ENCODE measurements at regions not wholly inside any gene's neighbourhood (a gene's known extent, or its start where the extent isn't known, plus 50 kb on each side); places are given as distances from the start of the nearest gene placed in this dataset.

DNA sequence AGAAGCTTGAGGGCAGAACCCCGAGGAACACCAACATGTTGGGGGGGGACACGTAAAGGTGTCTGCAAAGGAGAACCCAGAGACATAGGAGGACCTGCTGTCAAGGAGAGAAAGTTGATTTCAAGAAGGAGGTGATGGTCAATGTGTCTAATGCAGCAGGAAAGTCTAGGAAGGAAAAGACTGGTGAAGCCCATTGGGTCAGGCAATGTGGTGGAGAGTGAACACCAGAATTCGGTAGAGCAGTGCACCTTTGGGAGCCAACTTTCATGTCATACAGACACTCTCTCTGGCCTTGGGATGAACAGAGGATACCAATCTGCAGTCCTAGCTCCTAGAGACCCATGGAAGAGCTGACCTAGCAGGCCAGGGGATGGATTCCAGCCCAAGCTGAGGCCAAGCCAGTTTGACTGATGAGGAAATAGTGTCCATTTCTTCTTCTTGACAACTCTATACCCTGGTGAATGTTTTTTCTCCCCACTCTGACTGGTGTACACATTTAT is 101.9 kb downstream of the MYCN start:
- Histone ChIP-seq H3K9me3 (ENCODE audit: severe bottlenecking) (no peaks in the 10 kb centered on the region), H3K27ac (ENCODE audit: poor library complexity, severe bottlenecking) (no peak overlapping the region), H3K27me3 (ENCODE audit: insufficient read depth, poor library complexity, severe bottlenecking) (no peaks in the 10 kb centered on the region), H3K4me3 (ENCODE audit: severe bottlenecking) (no peak overlapping the region), H3K4me1 (ENCODE audit: insufficient read depth, poor library complexity, severe bottlenecking) (no peaks in the 10 kb centered on the region), H3K36me3 (ENCODE audit: low read depth) (no peaks in the 10 kb centered on the region)
- TF ChIP-seq, protein P1, sequence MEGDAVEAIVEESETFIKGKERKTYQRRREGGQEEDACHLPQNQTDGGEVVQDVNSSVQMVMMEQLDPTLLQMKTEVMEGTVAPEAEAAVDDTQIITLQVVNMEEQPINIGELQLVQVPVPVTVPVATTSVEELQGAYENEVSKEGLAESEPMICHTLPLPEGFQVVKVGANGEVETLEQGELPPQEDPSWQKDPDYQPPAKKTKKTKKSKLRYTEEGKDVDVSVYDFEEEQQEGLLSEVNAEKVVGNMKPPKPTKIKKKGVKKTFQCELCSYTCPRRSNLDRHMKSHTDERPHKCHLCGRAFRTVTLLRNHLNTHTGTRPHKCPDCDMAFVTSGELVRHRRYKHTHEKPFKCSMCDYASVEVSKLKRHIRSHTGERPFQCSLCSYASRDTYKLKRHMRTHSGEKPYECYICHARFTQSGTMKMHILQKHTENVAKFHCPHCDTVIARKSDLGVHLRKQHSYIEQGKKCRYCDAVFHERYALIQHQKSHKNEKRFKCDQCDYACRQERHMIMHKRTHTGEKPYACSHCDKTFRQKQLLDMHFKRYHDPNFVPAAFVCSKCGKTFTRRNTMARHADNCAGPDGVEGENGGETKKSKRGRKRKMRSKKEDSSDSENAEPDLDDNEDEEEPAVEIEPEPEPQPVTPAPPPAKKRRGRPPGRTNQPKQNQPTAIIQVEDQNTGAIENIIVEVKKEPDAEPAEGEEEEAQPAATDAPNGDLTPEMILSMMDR (IDR thresholded peaks at IDR 0.05; ENCODE audit: poor library complexity, severe bottlenecking) = no peak
- DNase-seq (ENCODE audit: low spot score) (no peak), ATAC-seq (ENCODE audit: low read depth) (no peak)

DNA sequence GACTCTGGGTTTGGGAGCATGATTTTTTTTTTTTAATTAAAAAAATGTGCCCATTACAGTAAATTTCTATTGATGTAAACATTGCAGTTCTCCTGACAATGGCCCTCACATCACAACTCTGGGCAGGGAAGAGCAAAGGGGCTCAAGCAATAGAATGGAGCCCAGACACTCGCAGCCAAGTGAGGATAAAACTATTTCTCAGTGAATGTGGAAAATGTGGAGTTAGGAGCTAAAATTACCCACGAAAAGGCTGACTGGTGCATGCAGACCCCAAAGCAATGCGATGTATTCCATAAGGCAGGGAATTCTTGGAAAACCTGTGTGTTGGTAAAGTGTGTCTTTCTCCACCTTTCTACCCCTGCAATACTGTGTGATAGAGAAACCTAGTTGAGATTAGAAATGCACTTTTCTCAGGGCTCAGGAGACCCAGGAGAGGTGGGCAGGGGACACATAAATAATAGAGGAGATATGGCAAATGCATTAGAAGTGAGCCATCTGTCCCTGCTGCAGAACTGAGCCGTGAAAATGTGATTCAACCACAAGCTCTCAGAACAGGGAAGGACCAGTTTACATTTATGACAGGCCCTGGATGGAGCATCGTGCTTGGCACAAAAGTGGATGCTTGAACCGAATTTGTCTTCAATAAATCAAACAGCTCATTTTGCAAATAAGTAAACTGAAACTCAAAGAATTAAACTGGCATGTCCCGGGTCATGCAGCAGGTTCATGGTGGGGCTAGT is 100.1 kb downstream of the MYCN start:
- Histone ChIP-seq H3K27ac (ENCODE audit: poor library complexity, severe bottlenecking) (no peak overlapping the region), H3K9me3 (ENCODE audit: severe bottlenecking) (no peaks in the 10 kb centered on the region), H3K27me3 (ENCODE audit: insufficient read depth, poor library complexity, severe bottlenecking) (no peaks in the 10 kb centered on the region), H3K4me1 (ENCODE audit: insufficient read depth, poor library complexity, severe bottlenecking) (no peaks in the 10 kb centered on the region), H3K4me3 (ENCODE audit: severe bottlenecking) (no peak overlapping the region), H3K36me3 (ENCODE audit: low read depth) (no peaks in the 10 kb centered on the region)
- TF ChIP-seq, protein P1 (IDR thresholded peaks at IDR 0.05; ENCODE audit: poor library complexity, severe bottlenecking) = no peak
- ATAC-seq (ENCODE audit: low read depth) = no peak
- no peak for DNase-seq (ENCODE audit: low spot score)

DNA sequence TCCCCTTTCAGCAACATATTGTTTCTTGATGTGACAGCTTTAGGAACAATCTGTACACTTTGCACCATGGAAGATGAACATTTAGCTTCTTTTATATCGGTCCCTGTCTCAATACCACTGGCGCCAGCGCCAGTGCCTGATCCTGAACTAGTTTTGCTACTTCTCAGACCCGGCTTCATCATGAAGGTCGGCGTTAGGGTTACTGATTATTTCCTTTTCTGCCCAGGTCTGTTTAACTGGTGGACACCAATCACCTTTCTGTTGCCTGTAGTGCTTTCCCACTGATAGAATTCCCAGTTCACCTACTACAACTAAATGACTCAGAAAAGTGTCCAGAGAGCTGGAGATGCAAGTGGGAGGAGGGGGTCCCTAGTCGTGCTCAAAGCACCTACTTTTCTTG is 99.5 kb downstream of the MYCN start:
- Histone ChIP-seq H3K9me3 (ENCODE audit: severe bottlenecking) (no peaks in the 10 kb centered on the region), H3K36me3 (ENCODE audit: low read depth) (no peaks in the 10 kb centered on the region), H3K27me3 (ENCODE audit: insufficient read depth, poor library complexity, severe bottlenecking) (no peaks in the 10 kb centered on the region), H3K4me1 (ENCODE audit: insufficient read depth, poor library complexity, severe bottlenecking) (no peaks in the 10 kb centered on the region), H3K27ac (ENCODE audit: poor library complexity, severe bottlenecking) (no peak overlapping the region), H3K4me3 (ENCODE audit: severe bottlenecking) (no peak overlapping the region)
- TF ChIP-seq, protein P1 (IDR thresholded peaks at IDR 0.05; ENCODE audit: poor library complexity, severe bottlenecking) = no peak
- ATAC-seq (ENCODE audit: low read depth) (no peak), DNase-seq (ENCODE audit: low spot score) (no peak)

DNA sequence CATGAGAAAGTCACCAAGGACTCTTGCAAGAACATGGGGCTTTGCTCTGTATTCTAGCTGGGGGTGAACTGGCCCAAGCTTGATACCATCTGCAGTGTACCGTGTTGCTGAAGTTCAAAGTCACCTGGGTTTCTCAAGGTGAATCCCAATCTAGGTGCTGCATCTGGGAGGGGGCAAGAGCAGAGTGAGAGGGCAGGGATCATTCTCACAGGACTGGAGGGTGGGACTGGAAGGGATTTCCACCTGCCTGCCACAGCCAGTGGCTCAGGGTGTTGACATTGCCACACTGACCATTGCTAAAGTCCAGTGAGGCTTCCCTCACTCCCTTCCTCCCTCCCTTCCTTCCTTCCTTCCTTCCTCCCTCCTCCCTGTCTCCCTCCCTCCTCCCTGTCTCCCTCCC is 98.7 kb downstream of the MYCN start:
- Histone ChIP-seq H3K9me3 (ENCODE audit: severe bottlenecking) (no peaks in the 10 kb centered on the region), H3K36me3 (ENCODE audit: low read depth) (no peaks in the 10 kb centered on the region), H3K4me3 (ENCODE audit: severe bottlenecking) (no peak overlapping the region), H3K27ac (ENCODE audit: poor library complexity, severe bottlenecking) (no peak overlapping the region), H3K27me3 (ENCODE audit: insufficient read depth, poor library complexity, severe bottlenecking) (no peaks in the 10 kb centered on the region), H3K4me1 (ENCODE audit: insufficient read depth, poor library complexity, severe bottlenecking) (no peaks in the 10 kb centered on the region)
- DNase-seq (ENCODE audit: low spot score) (no peak), ATAC-seq (ENCODE audit: low read depth) (no peak)
- TF ChIP-seq, protein P1 (IDR thresholded peaks at IDR 0.05; ENCODE audit: poor library complexity, severe bottlenecking) = no peak

DNA sequence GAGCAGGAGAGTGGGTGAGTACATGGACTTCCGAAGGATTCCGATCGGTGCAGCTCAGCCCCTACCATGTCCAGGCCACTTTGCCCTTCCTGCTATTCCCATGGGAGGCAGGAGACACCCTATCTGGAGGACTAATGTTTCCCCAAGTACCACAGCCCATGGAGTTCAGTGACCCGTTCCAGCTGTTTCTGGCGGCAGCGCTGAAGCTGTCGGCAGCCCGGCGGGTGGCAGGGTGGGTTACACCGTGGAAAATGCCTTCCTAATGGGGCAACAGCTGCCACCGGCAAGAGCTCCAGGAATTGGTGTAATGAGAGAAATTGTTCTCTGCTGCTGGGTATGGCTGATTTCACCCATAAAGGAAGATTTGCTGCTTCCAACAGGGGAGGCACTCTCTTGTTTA is 98.3 kb downstream of the MYCN start:
- no peaks in the 10 kb centered on the region for H3K4me1 ChIP-seq (ENCODE audit: insufficient read depth, poor library complexity, severe bottlenecking)
- no peaks in the 10 kb centered on the region for H3K27me3 ChIP-seq (ENCODE audit: insufficient read depth, poor library complexity, severe bottlenecking)
- DNase-seq (ENCODE audit: low spot score) (no peak), ATAC-seq (ENCODE audit: low read depth) (no peak)
- H3K9me3 ChIP-seq (ENCODE audit: severe bottlenecking) = no peaks in the 10 kb centered on the region
- TF ChIP-seq, protein P1 (IDR thresholded peaks at IDR 0.05; ENCODE audit: poor library complexity, severe bottlenecking) = no peak
- H3K36me3 ChIP-seq (ENCODE audit: low read depth) = no peaks in the 10 kb centered on the region
- no peak overlapping the region for H3K27ac ChIP-seq (ENCODE audit: poor library complexity, severe bottlenecking)
- H3K4me3 ChIP-seq (ENCODE audit: severe bottlenecking) = no peak overlapping the region

Data from RWPE2 (cell line).